HG02870 (cell line): ENCODE measurements at regions not wholly inside any gene's neighbourhood (a gene's known extent, or its start where the extent isn't known, plus 50 kb on each side); places are given as distances from the start of the nearest gene placed in this dataset.
"Not testable (repeated sequence)": the region's sequence is repeated elsewhere in the genome, so short reads cannot be mapped to it uniquely, and the experiment has no call there.

Experiments used
- ATAC-seq: cut with Tn5 transposase; IDR thresholded peaks from one replicate; pipeline ENCODE4 v1.9.1; 2021; ENCODE audit warnings: mild to moderate bottlenecking, moderate library complexity; ENCODE audit not compliant: unreplicated experiment

DNA sequence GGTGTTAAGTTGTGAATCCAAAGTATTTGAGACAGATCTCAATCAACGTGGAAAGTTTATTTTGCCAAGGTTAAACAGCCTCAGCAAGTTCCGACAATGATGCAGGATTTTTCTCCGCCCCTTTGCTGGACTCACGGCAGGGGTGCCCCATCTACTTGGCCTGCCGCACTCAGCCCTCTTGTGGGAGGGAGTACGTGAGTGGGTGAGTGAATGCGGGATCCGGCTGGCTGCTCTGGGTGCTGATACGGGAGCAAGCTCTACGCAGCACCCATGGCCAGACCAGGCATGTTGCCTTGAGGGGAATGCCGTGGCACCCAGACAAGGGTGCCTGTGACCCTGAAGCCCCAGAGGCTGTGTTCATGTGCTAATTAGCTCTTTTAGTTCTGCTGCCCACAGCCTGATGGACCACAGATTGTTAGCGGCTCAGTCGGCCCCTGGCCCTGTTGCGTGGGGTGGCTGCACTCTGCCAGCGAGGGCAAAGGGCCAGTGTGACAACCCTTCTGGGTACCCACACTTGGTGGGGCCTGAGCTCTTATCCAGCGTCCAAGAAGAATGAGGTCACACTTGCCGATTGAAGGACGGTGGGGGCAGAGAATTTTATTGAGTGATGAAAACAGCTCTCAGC, 81.2 kb upstream of the FAM153A start:
- ATAC-seq: not testable (repeated sequence)

DNA sequence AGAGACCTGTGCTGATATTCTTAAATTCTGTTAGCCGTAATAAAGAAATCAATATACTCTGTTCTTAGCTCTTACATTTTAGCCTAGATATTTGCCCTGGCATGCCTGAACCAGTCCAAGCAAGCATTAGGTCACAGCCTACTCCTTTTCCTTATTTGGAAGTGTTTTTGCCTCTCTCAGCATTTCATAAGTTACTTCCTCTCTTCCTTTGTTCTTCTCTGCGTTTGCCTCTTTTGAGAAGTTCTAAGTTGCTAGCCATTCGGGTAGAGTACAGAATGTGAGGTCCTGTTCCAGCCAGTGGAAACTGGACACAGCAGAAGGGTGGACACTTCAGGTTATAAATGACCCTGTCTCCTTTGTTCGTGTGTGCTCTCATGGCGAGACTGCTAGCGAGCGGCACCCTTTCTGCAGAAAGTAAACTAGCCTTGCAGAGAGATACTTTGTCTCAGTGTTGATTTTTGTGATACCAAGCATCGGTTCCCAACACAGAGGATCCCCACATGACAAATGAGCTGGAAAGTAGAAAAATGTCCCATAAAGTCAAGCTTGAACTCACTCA, 75.0 kb upstream of the FAM153A start:
- not testable (repeated sequence) for ATAC-seq

DNA sequence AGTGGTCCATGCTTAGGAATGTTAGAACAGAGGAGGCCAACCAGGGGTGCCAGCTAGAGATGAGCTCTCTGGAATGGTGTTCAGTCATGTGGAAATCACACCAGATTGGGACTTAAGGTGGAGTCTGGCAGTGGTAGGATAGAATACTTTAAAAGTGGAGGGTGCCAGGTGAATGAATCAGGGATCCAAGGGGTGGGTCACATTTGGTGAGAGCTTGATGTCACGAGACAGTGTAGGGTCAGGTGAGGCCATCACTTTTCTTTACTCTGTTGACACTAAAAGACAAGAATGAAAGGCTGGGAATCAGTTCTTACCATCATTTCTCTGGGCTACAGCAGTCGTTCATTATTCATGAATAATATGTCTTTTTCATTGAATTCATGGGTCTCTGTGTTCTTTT, 73.8 kb upstream of the FAM153A start:
- ATAC-seq: not testable (repeated sequence)

DNA sequence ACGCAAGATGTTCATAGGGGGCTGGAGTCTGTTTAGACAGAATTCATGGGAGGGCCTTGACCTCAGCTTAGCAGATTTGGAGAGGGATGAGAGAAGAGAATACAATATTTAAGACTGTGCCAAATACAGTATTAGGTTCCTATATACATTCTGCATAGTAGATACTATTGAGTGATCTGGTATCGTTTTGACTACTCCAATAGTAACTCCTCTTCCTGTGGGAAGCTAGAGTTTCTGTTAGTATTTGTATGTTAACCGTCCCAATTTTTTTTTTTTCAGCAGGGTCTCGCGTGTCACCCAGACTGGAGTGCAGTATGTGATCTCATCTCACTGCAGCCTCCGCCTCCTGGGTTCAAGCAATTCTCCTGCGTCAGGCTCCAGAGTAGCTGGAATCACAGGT, 65.2 kb upstream of the FAM153A start:
- not testable (repeated sequence) for ATAC-seq

DNA sequence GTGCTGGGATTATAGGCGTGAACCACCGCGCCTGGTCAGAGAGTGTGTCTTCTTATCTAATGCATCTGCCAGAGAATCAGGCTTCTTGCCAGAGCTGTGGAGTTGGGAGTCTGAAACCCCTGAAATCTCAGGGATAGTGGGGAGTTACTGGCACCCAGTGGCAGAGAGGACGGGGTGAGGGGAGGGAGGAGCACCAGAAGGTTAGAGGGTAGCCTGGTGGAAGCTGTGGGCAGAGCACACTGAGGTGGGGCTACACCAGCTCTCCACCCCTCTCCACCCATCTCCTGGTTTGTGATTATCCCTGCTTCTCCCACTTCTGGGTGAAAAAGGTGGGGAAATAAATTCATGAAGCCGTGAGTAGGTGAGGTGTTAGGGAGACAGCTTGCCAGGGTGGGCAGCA, 63.9 kb upstream of the FAM153A start:
- not testable (repeated sequence) for ATAC-seq

DNA sequence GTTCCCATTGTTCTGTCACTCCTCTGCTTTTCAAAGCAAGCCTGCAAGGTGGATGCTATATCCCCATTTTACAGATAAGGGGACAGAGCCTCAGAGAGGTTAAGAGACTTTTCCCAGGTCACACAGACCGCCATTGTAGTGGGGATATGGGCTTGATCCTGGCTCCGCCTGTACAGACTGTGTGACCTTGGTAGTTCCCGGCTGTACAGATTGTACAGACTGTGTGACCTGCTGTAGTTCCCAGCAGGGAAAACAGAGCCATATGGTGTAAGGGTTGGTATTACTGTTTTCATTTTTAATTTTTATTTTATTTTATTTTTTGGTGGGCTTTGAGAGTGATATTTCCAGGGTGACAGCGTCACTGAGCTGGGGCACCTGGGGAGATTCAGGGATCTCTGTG, 63.2 kb upstream of the FAM153A start:
- not testable (repeated sequence) for ATAC-seq

DNA sequence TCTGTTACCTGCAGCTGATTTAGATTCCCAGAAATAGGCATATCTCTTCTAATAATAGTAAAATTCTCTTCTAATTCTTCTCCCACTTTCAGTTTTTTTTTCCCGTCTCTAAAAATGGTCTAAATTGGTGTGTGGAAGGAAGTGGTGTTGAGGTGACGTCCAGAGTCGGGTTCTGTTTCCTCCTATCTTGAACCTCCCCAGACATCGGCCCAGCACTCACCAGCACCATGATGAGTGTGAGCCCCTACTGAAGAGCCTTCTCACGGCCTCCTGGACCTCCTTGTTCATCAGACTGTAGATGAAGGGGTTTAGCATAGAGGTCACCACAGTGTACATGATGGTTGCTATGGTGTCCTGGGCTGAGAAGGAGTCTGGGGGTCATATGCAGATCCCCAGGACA, 53.5 kb upstream of the FAM153A start:
- not testable (repeated sequence) for ATAC-seq
